ENCODE measurements at regions not wholly inside any gene's neighbourhood (a gene's known extent, or its start where the extent isn't known, plus 50 kb on each side); places are given as distances from the start of the nearest gene placed in this dataset.

GRCh38 chr6:99147206-99147605 lies 199.5 kb upstream of the FBXL4 start:
- no peaks in the 10 kb centered on the region for H3K36me3 Mint-ChIP-seq (ENCODE audit: insufficient read depth, unreplicated experiment)
- intact Hi-C loops (cut with micrococcal nuclease; ENCODE audit: unreplicated experiment): no loop called here
- no peak overlapping the region for H3K4me3 Mint-ChIP-seq (ENCODE audit: unreplicated experiment)
- no TSS peak for BruUV-seq (replicated peaks)
- no peaks in the 10 kb centered on the region for H3K9me3 Mint-ChIP-seq (ENCODE audit: unreplicated experiment)
- no peaks in the 10 kb centered on the region for H3K9me3 ChIP-seq
- ChIA-PET CTCF (no interaction called here), POLR2A (no interaction called here)
- H3K4me1 ChIP-seq: no peaks in the 10 kb centered on the region
- no peak overlapping the region for H3K27ac Mint-ChIP-seq (ENCODE audit: unreplicated experiment)
- H3K36me3 ChIP-seq (ENCODE audit: control insufficient read depth, insufficient read depth, low read length): no peaks in the 10 kb centered on the region
- H3K4me3 ChIP-seq (ENCODE audit: low read depth, low read length): no peak overlapping the region
- peaks cover 4% of the 10 kb centered on the region for H3K4me1 Mint-ChIP-seq (ENCODE audit: low read depth, unreplicated experiment)
- no peak for DNase-seq
- H3K27me3 Mint-ChIP-seq (ENCODE audit: insufficient read depth, unreplicated experiment): no peaks in the 10 kb centered on the region
- TF ChIP-seq CTCF (IDR thresholded peaks at IDR 0.05; ENCODE audit: insufficient read depth in 1 of 2, low read depth in 1 of 2, low read length in 1 of 2, severe bottlenecking in 1 of 2, unreplicated experiment in 1 of 2): no peak
- H3K27me3 ChIP-seq (replicated peaks; ENCODE audit: control insufficient read depth, insufficient read depth, low read length): no peaks in the 10 kb centered on the region

- no peak for DNase-seq
- no peaks in the 10 kb centered on the region for H3K9me3 ChIP-seq
- Mint-ChIP-seq H3K4me1 (ENCODE audit: low read depth, unreplicated experiment) (no peaks in the 10 kb centered on the region), H3K27ac (ENCODE audit: unreplicated experiment) (no peak overlapping the region), H3K9me3 (ENCODE audit: unreplicated experiment) (no peaks in the 10 kb centered on the region), H3K27me3 (ENCODE audit: insufficient read depth, unreplicated experiment) (no peaks in the 10 kb centered on the region), H3K4me3 (ENCODE audit: unreplicated experiment) (no peak overlapping the region), H3K36me3 (ENCODE audit: insufficient read depth, unreplicated experiment) (no peaks in the 10 kb centered on the region)
- ChIA-PET POLR2A (no interaction called here), CTCF (no interaction called here)
- no peak for TF ChIP-seq CTCF (IDR thresholded peaks at IDR 0.05; ENCODE audit: insufficient read depth in 1 of 2, low read depth in 1 of 2, low read length in 1 of 2, severe bottlenecking in 1 of 2, unreplicated experiment in 1 of 2)
- H3K4me3 ChIP-seq (ENCODE audit: low read depth, low read length): no peak overlapping the region
- no peaks in the 10 kb centered on the region for H3K4me1 ChIP-seq
- H3K36me3 ChIP-seq (ENCODE audit: control insufficient read depth, insufficient read depth, low read length): no peaks in the 10 kb centered on the region
- no peaks in the 10 kb centered on the region for H3K27me3 ChIP-seq (replicated peaks; ENCODE audit: control insufficient read depth, insufficient read depth, low read length)
- BruUV-seq (replicated peaks): no TSS peak
- intact Hi-C loops (cut with micrococcal nuclease; ENCODE audit: unreplicated experiment): no loop called here
Measured at GRCh38 chr6:99146711-99147110, 199.0 kb upstream of the FBXL4 start.

- POLR2A ChIA-PET: no interaction called here
- no peaks in the 10 kb centered on the region for H3K4me1 Mint-ChIP-seq (ENCODE audit: low read depth, unreplicated experiment)
- intact Hi-C loops (cut with micrococcal nuclease; ENCODE audit: unreplicated experiment): no loop called here
Measured at GRCh38 chr6:99145738-99146137, 198.0 kb upstream of the FBXL4 start.

More at GRCh38 chr6:99145738-99146137, 198.0 kb upstream of the FBXL4 start:
- Mint-ChIP-seq H3K9me3 (ENCODE audit: unreplicated experiment) (no peaks in the 10 kb centered on the region), H3K27me3 (ENCODE audit: insufficient read depth, unreplicated experiment) (no peaks in the 10 kb centered on the region), H3K27ac (ENCODE audit: unreplicated experiment) (no peak overlapping the region), H3K36me3 (ENCODE audit: insufficient read depth, unreplicated experiment) (no peaks in the 10 kb centered on the region), H3K4me3 (ENCODE audit: unreplicated experiment) (no peak overlapping the region)
- Histone ChIP-seq H3K4me3 (ENCODE audit: low read depth, low read length) (no peak overlapping the region), H3K9me3 (no peaks in the 10 kb centered on the region), H3K36me3 (ENCODE audit: control insufficient read depth, insufficient read depth, low read length) (no peaks in the 10 kb centered on the region), H3K4me1 (no peaks in the 10 kb centered on the region), H3K27me3 (replicated peaks; ENCODE audit: control insufficient read depth, insufficient read depth, low read length) (no peaks in the 10 kb centered on the region)
- CTCF ChIA-PET: no interaction called here
- DNase-seq: no peak
- BruUV-seq (replicated peaks): no TSS peak
- TF ChIP-seq CTCF (IDR thresholded peaks at IDR 0.05; ENCODE audit: insufficient read depth in 1 of 2, low read depth in 1 of 2, low read length in 1 of 2, severe bottlenecking in 1 of 2, unreplicated experiment in 1 of 2): no peak
